Activated CD4-positive, alpha-beta T cell treated with anti-CD3 and anti-CD28 coated beads, Interleukin-2, amount 50 U/mL, for 4 hours (primary cell): ENCODE measurements at regions not wholly inside any gene's neighbourhood (a gene's known extent, or its start where the extent isn't known, plus 50 kb on each side); places are given as distances from the start of the nearest gene placed in this dataset.
"Not testable (repeated sequence)": the region's sequence is repeated elsewhere in the genome, so short reads cannot be mapped to it uniquely, and the experiment has no call there.

Source experiments
- DNase-seq, 2 experiments: peaks; one replicate each; pipeline ENCODE4 v3.0.0-alpha.2; 2020

- no peak for DNase-seq
These were observed 444.9 kb upstream of the TBL1XR1 start for GRCh38 chr3:177642042-177642803.

GRCh38 chr3:177642804-177643125, 445.5 kb upstream of the TBL1XR1 start:
- DNase-seq, result no peak

GRCh38 chr3:177646749-177647148, 449.5 kb upstream of the TBL1XR1 start:
- no peak for DNase-seq

GRCh38 chr3:177647341-177647740, 450.1 kb upstream of the TBL1XR1 start:
- DNase-seq, result no peak

GRCh38 chr3:177647876-177648275, 450.6 kb upstream of the TBL1XR1 start:
- no peak for DNase-seq

GRCh38 chr3:177652556-177653291, 455.4 kb upstream of the TBL1XR1 start:
- no peak for DNase-seq

- DNase-seq, result no peak
These were observed 460.0 kb upstream of the TBL1XR1 start for GRCh38 chr3:177657243-177657642.

- DNase-seq, result no peak
These were observed 461.1 kb upstream of the TBL1XR1 start for GRCh38 chr3:177658354-177658753.

- not testable (repeated sequence) for DNase-seq
These were observed 467.3 kb upstream of the TBL1XR1 start for GRCh38 chr3:177664380-177665103.

- no peak for DNase-seq
These were observed 468.0 kb upstream of the TBL1XR1 start for GRCh38 chr3:177665122-177665808.

GRCh38 chr3:177672252-177672911, 475.1 kb upstream of the TBL1XR1 start:
- no peak for DNase-seq

GRCh38 chr3:177673112-177673914, 476.0 kb upstream of the TBL1XR1 start:
- no peak for DNase-seq

- no peak for DNase-seq
These were observed 476.9 kb upstream of the TBL1XR1 start for GRCh38 chr3:177674186-177674585.

- DNase-seq, result no peak
These were observed 478.9 kb upstream of the TBL1XR1 start for GRCh38 chr3:177676148-177676547.

GRCh38 chr3:177676947-177677587, 479.8 kb upstream of the TBL1XR1 start:
- DNase-seq, result no peak

- DNase-seq, result peak in 1 of 2 experiments; percentile 4
These were observed 482.5 kb upstream of the TBL1XR1 start for GRCh38 chr3:177679568-177680471.

GRCh38 chr3:177680472-177680821, 483.2 kb upstream of the TBL1XR1 start:
- no peak for DNase-seq

GRCh38 chr3:177681156-177681555, 483.9 kb upstream of the TBL1XR1 start:
- no peak for DNase-seq

GRCh38 chr3:177681852-177682251, 484.6 kb upstream of the TBL1XR1 start:
- DNase-seq, result no peak

GRCh38 chr3:177683586-177683985, 486.3 kb upstream of the TBL1XR1 start:
- no peak for DNase-seq
